ENCODE measurements at regions not wholly inside any gene's neighbourhood (a gene's known extent, or its start where the extent isn't known, plus 50 kb on each side); places are given as distances from the start of the nearest gene placed in this dataset.

DNA sequence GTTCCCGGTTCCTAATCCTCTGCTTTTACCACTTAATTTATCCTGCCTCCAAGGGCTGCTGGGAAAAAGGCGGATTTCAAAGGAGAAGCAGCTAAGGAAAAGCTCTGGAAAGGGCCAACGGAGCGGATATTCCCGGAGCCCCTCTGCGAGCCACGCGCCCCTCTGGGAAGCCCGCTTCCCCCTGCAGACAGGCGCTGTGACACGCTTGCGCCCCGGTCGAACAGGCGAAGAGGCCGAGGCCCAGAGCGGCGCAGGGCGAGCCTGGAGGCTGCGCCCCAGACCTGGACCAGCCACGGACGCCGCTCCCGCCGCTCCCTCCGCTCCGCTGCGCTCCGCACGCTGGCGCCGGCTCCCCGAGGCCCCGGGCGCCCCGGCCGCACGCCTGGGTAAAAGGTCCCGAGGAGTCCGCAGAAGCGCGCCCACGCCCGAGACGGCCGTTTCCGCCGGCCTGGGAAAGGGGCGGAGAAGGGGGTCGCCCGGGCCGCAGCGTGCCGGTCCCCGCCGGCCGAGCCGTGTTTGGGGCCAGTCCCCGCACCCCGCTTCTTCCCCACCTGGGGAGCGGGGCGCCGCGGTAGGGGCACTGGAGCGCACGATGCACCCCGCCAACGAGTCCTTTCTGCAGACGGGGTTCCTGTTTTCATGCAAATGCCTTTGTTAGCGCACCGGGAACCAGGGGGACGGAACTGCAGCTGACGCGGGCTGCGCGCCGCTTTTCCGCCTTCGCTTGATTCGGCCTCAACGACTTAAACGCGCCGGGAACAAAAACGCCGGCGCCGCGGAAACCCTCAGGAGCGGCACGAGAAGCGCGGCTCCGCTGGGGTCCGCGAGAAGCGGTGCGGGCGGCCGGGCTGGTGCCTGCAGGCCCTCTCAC is 91.9 kb upstream of the SIRPA start:
- peak; percentile 79 to 88 (median 87) for TF ChIP-seq POLR2AphosphoS5 (IDR thresholded peaks at IDR 0.05)
- TF ChIP-seq, protein P1, sequence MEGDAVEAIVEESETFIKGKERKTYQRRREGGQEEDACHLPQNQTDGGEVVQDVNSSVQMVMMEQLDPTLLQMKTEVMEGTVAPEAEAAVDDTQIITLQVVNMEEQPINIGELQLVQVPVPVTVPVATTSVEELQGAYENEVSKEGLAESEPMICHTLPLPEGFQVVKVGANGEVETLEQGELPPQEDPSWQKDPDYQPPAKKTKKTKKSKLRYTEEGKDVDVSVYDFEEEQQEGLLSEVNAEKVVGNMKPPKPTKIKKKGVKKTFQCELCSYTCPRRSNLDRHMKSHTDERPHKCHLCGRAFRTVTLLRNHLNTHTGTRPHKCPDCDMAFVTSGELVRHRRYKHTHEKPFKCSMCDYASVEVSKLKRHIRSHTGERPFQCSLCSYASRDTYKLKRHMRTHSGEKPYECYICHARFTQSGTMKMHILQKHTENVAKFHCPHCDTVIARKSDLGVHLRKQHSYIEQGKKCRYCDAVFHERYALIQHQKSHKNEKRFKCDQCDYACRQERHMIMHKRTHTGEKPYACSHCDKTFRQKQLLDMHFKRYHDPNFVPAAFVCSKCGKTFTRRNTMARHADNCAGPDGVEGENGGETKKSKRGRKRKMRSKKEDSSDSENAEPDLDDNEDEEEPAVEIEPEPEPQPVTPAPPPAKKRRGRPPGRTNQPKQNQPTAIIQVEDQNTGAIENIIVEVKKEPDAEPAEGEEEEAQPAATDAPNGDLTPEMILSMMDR (IDR thresholded peaks at IDR 0.05 in 8 of 11, conservative IDR thresholded peaks at IDR 0.05 in 3 of 11): peak in 2 of 11 experiments; percentile 16 to 27
- no peak for TF ChIP-seq POLR2A (IDR thresholded peaks at IDR 0.05)
- H3K36me3 ChIP-seq: no peaks in the 10 kb centered on the region
- peak overlapping the region; percentile 76 to 98 (median 92) for H3K27ac ChIP-seq
- no peaks in the 10 kb centered on the region for H3K9me3 ChIP-seq
- H3K4me3 ChIP-seq: peak overlapping the region; percentile 37 to 82 (median 68)
- intact Hi-C loops (cut with DNase I; ENCODE audit: low total_unique reads): no loop called here
- peak; percentile 96 for DNase-seq
- peaks cover 7 to 64% (median 40%) of the 10 kb centered on the region in 6 donors for H3K4me1 ChIP-seq
- WGBS, 5 donors: 1% methylated on average over 34 to 100 of the region's 100 CpGs
- peaks cover 0 to 58% (median 2%) of the 10 kb centered on the region in 7 donors for H3K27me3 ChIP-seq (replicated peaks in 1 of 7)

DNA sequence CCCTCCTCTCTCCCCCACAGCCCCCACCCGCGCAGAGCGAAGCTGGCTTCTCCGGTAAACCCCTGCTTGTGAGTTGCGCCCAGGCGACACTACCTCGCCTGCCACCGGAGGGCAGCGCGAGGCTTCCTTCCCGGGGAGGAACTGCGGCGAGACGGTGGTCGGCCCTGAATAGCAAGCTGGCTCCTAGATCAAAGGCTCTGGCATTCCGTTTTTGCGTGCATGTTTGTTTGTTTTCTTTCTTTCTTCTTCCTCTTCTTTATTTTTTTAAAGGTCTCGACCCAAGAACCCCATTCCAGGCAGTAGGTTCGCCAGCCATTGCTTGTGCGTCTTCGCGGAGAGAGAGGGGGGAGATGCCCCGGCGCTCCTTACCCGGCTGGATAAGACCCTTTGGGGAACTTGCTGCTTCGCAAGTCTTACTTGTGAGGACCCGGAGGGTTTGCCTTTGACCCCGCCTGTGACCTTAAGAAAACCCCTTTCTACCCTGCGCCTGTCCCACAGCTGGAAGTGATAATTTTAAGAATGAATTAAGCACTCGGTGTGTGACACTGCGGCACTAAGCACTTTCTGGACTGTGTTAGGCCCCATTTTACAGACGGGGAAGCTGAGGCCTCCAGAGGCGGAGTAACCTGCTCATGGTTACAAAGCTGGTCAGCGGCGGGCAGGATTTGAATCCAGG is 92.7 kb upstream of the SIRPA start:
- Histone ChIP-seq H3K4me3 (peak overlapping the region; percentile 37 to 82 (median 68)), H3K27ac (peak overlapping the region; percentile 76 to 98 (median 92)), H3K4me1 (peaks cover 7 to 59% (median 40%) of the 10 kb centered on the region in 6 donors), H3K27me3 (replicated peaks in 1 of 7) (peaks cover 0 to 58% (median 2%) of the 10 kb centered on the region in 7 donors), H3K9me3 (no peaks in the 10 kb centered on the region), H3K36me3 (no peaks in the 10 kb centered on the region)
- WGBS, 5 donors: 0 to 2% (median 1%) methylated on average over 32 to 35 of the region's 35 CpGs
- DNase-seq: peak; percentile 95
- TF ChIP-seq, protein P1 (IDR thresholded peaks at IDR 0.05 in 8 of 11, conservative IDR thresholded peaks at IDR 0.05 in 3 of 11): peak in 10 of 11 experiments; percentile 58 to 81 (median 75)
- TF ChIP-seq POLR2AphosphoS5 (IDR thresholded peaks at IDR 0.05) (peak; percentile 64 to 85 (median 72)), POLR2A (IDR thresholded peaks at IDR 0.05) (no peak)
- intact Hi-C loops (cut with DNase I; ENCODE audit: low total_unique reads): no loop called here

DNA sequence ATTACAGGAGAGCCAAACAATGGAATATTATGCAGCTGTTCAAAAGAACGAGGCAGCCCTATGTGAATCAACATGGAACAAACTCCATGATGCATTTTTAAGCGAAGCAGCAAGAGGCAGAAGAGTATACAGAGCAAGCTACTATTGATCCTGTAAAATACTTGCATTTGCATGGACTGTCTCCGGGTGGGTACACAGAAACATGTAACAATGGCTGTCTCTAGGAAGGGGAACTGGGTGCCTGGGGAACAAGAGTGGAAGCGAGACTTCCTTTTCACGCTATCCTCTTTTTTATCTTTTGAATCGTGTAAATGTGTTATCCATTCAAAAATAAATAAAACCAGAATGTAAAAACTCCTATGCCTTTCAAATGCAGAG is 93.3 kb upstream of the SIRPA start:
- TF ChIP-seq POLR2A (IDR thresholded peaks at IDR 0.05): no peak
- TF ChIP-seq, protein P1 (IDR thresholded peaks at IDR 0.05 in 8 of 11, conservative IDR thresholded peaks at IDR 0.05 in 3 of 11): no peak
- TF ChIP-seq POLR2AphosphoS5 (IDR thresholded peaks at IDR 0.05): no peak
- no peaks in the 10 kb centered on the region for H3K36me3 ChIP-seq
- peaks cover 7 to 59% (median 40%) of the 10 kb centered on the region in 6 donors for H3K4me1 ChIP-seq
- 27 to 36% (median 29%) methylated on average over 6 of the region's 6 CpGs for WGBS, 5 donors
- no peak for DNase-seq
- H3K27ac ChIP-seq: peak overlapping the region in 6 of 8 donors; percentile 76 to 98 (median 94)
- H3K4me3 ChIP-seq: peak overlapping the region in 5 of 8 donors; percentile 59 to 82 (median 71)
- H3K9me3 ChIP-seq: no peaks in the 10 kb centered on the region
- peaks cover 0 to 58% (median 2%) of the 10 kb centered on the region in 7 donors for H3K27me3 ChIP-seq (replicated peaks in 1 of 7)
- intact Hi-C loops (cut with DNase I; ENCODE audit: low total_unique reads): no loop called here
